ENCODE measurements at regions not wholly inside any gene's neighbourhood (a gene's known extent, or its start where the extent isn't known, plus 50 kb on each side); places are given as distances from the start of the nearest gene placed in this dataset.
A peak's percentile ranks its signal among the peaks of the same experiment; 100 is the strongest.

DNA sequence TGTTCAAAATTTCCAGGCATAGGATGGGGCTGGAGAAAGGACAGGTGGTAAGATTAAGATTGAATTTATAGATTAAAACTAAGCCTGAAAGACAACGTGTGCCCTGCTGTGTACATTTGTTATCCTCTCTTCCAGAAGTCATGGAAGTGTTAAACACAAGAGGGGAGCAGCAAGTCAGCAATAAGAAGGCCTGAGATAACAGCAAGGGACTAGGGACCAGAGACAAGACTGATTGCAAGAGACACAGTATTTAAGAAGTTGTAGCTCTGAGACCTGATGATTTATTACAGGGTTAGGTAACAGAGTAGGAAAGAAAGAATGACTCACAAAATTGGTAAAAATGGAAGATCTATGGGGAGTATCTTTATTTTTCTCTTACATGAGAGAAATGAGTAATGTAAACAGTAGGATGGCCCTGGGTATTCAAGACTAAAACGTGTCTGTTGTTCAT lies 55.7 kb upstream of the COL1A2 start:
- peak in 1 of 2 experiments; percentile 12; a peak in 1 of 4 replicates for TF ChIP-seq EP300 (IDR thresholded peaks at IDR 0.05; ENCODE audit: borderline replicate concordance in 1 of 2, low read depth in 1 of 2, low read length in 1 of 2)
- no peak for TF ChIP-seq RXRA (IDR thresholded peaks at IDR 0.05; ENCODE audit: borderline replicate concordance, low read depth)
- TF ChIP-seq, protein P1, sequence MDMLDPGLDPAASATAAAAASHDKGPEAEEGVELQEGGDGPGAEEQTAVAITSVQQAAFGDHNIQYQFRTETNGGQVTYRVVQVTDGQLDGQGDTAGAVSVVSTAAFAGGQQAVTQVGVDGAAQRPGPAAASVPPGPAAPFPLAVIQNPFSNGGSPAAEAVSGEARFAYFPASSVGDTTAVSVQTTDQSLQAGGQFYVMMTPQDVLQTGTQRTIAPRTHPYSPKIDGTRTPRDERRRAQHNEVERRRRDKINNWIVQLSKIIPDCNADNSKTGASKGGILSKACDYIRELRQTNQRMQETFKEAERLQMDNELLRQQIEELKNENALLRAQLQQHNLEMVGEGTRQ (IDR thresholded peaks at IDR 0.05; ENCODE audit: borderline replicate concordance, low read depth, low read length), result no peak
- TF ChIP-seq TCF12 (IDR thresholded peaks at IDR 0.05), result no peak
- no peak for TF ChIP-seq CTCF (IDR thresholded peaks at IDR 0.05)
- no peak for TF ChIP-seq POLR2AphosphoS5 (IDR thresholded peaks at IDR 0.05; ENCODE audit: low read depth, low read length)
- TF ChIP-seq GABPA (IDR thresholded peaks at IDR 0.05; ENCODE audit: low read depth), result no peak
- no peak for TF ChIP-seq GATA2 (CRISPR knock-in tag; IDR thresholded peaks at IDR 0.05)
- TF ChIP-seq YY1 (IDR thresholded peaks at IDR 0.05; ENCODE audit: low read depth), result no peak
- no peak for TF ChIP-seq FOXJ3 (CRISPR knock-in tag; IDR thresholded peaks at IDR 0.05)
- no peak for TF ChIP-seq FOXM1 (IDR thresholded peaks at IDR 0.05; ENCODE audit: low read depth)

All from SK-N-SH (cell line).